ENCODE measurements at regions not wholly inside any gene's neighbourhood (a gene's known extent, or its start where the extent isn't known, plus 50 kb on each side); places are given as distances from the start of the nearest gene placed in this dataset.

DNA sequence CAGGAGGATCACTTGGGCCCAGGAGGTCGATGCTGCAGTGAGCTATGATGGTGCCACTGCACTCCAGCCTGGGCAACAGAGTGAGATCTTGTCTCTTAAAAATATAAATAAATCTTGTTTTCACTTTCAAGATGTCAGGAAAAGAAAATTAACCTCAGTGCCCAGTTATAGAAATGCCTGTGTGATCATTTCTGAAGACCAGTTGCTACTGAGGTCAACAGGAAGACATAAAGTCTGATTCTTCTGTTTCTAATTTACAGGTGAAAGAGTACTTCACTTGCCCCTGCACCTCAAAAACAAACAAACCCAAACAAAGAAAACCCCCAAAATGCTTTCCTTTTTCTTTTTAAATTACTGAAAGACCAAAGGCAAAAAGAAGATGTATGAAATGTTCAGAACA lies 174.3 kb upstream of the NBEA start:
- DNase-seq (ENCODE audit: low read depth in 2 of 3, low spot score in 1 of 3), result no peak

DNA sequence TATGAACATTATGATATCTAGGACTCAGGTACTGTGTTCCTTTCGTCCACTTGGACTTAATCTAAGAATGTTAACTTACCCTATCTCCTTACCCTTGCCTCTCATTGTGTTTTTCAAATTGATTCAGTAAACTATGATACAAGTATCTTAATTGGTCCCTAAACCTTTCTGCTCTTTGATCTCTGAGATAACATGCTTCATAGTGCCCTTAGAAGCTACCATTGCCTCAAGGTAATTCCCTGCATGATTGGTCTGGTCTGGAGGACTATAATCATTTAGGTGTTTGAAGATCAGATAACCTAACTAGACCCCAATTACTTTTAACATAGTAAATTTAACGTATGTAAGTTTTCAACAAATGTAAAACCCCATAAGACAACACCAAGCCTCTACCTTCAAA lies 169.9 kb upstream of the NBEA start:
- DNase-seq (ENCODE audit: low read depth in 2 of 3, low spot score in 1 of 3), result no peak

DNA sequence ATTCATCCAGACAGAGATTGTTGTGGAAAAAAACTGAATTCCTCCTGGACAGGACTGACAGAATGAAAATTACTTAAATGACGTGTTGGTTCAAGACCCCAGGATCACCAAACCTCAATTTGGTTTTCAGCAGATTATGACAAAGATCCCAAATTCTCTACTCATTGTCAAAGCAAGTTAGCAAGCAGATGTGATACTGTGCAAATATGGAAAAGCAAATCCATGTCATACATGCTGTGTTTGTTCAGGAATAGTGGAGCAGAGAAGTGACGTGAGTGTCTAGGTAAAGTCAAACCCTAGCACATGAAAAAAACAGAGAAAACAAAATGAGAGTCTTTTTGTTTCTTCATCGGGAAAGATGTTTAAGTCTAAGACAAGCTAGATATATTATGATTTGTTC lies 169.2 kb upstream of the NBEA start:
- no peak for DNase-seq (ENCODE audit: low read depth in 2 of 3, low spot score in 1 of 3)

DNA sequence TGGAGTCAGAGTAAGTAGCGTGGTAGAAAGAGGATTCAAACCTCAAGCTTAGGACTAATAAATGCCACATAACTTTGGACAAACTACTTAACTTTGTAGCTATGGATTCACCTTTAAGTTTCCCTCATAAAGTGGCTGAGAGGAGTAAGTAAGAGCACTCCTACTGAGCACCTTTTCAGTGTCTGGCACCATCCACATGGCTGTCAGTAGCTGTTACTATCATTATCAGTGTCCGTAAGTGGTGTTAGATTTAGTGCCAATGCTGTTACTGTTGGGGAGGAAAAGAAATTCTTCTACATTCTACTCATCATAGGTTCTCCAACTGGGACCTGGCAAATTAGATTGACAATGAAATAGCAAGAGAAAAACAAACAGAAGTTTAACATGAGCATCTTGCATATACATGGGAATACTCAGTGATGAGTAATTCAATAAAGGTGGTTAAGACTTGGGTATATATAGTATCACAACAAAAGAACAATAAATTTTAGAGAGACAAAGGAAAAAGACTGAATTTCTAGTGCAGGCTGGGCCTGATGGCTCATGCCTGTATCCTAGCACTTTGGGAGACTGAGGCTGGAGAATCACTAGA lies 165.6 kb upstream of the NBEA start:
- no peak for DNase-seq (ENCODE audit: low read depth in 2 of 3, low spot score in 1 of 3)

DNA sequence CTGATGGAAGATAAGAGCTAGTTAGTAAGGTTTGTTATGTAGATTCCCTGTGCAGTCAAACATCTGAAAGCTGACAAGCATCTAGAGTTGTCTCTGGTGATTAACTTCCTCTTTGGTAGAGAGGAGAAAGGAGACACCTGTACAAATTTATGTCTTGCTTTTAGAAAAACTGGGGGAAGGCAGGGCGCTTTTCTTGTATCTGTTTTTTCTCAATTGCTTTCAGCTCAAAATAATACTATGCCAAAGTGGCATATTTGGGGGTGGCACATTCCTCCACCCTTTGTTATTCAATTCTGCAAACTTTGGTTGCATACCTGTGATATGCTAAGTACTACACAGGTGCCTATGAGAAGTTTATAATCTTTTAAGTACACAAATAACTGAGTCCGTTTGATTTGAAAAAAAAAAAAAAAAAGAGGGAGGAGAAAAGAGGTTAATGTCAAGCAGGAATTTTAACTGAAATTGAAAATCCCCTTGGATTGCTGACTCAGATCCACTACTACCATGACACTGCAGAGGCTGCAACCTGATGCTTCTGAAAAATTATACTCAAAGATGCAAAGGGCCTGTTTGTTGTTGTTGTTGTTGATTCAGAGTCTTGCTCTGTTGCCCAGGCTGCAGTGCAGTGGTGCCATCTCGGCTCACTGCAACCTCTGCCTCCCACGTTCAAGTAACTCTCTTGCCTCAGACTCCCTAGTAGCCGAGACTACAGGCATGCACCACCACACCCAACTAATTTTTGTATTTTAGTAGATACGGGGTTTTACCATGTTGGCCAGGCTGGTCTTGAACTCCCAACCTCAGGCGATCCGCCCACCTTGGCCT lies 164.8 kb upstream of the NBEA start:
- DNase-seq (ENCODE audit: low read depth in 2 of 3, low spot score in 1 of 3), result no peak

DNA sequence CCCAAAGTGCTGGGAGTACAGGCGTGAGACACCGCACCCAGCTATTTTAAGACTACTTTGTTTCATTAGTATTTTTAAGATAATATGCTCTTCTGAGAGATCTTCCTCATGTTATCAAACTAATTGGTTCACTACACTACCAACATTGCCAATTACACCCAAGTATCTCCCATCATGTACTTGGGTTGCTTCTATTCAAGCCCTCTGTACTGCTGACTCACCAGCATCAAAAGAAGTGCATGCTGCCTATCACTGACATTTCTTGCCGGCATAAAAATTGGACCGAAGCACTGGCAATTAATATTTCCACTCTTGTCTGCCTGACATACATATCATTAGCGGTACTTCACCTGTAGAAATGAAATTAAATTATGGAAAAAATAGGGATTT lies 164.2 kb upstream of the NBEA start:
- no peak for DNase-seq (ENCODE audit: low read depth in 2 of 3, low spot score in 1 of 3)

DNA sequence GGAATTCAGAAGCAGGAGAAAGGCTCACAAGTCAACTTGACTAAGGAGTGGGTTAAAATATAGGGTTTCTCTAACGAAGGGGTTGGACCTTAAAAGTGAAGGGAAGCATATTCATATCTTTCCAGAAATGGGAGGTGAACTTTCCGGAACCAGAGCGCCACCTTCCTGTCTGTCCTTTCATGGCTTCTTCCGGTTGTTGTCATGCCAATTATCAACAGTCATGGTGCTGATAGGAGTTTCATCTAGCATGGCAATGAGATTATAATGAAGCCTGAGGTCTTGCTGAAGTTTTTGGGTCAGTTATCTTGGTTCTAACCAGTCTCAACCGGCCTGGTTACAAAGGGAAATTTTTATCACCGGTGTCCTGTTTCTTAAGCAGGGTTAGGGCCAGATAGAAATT lies 162.9 kb upstream of the NBEA start:
- DNase-seq (ENCODE audit: low read depth in 2 of 3, low spot score in 1 of 3), result no peak

DNA sequence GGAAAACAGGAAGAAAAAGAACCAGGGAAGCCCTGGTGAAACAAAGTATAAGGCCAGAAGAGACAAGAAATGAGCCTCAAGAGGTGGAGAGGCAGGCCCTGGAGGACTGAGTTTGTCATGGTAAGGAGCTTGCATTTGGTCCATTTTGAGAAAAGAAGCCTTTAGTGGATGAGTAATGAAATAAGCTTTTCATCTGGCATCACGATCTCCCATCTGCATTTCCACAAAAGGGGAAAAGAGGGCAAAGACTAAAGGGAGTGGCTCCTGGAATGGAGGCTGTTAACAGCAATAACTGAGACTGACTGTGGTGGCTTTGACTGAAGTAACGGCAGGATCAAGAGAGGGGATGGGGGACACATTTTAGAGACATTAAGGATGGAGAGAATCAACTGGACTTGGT lies 148.8 kb upstream of the NBEA start:
- no peak for DNase-seq (ENCODE audit: low read depth in 2 of 3, low spot score in 1 of 3)

DNA sequence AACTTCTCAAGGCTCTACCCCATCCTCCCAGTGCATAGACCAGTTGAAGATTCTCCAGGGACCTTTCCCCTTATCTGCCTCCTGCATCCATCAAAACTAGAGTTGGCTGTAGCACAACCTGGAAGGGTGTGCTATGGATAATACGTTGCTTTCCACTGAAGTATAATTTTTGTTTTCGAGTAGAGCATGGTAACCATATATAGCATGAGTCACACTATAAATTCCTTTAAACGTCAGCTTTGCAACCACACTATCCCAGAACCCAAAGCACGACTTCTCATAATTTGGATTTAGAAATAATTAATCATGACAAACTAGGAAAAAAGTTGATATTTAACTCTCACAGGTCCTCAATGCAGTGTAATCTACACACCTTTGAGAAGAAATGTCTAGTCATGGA lies 138.3 kb upstream of the NBEA start:
- DNase-seq (ENCODE audit: low read depth in 2 of 3, low spot score in 1 of 3), result no peak

DNA sequence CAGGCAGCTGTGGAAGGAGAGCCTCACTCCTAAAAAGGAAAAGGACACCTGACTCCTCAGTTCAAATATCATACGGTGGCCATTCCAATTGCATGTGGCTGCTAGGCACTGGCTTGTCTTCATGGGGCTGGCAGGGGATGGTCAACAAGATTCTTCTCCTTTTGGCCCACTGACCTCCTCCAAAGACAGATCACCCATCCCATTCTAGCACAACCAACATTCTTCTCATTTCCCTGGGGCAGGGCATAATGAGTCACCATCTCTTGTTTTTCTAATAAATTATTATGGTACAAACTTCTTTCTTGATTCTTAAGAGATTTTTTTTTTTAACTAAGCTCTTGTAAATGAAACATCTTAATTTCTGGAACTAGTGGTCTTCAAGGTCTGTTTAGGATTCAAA lies 136.7 kb upstream of the NBEA start:
- no peak for DNase-seq (ENCODE audit: low read depth in 2 of 3, low spot score in 1 of 3)

DNA sequence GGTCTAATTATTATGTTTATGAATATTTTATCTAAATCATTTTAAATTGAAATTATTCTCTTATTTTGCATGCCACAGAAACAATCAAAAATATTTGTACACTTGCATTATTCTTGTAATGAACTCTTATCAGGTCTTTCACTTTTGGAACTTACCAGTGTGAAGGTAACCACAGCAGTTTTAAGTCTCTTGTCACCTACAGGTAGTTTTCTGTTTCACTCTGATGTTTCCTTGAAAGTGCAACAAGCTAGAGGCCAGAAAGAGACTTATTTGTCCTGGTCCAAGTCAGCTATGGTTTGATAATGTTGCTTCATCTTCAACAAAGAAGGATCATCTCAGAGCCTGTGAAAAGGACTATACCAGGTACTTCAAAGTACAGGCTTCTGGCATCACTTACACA lies 133.4 kb upstream of the NBEA start:
- no peak for DNase-seq (ENCODE audit: low read depth in 2 of 3, low spot score in 1 of 3)

DNA sequence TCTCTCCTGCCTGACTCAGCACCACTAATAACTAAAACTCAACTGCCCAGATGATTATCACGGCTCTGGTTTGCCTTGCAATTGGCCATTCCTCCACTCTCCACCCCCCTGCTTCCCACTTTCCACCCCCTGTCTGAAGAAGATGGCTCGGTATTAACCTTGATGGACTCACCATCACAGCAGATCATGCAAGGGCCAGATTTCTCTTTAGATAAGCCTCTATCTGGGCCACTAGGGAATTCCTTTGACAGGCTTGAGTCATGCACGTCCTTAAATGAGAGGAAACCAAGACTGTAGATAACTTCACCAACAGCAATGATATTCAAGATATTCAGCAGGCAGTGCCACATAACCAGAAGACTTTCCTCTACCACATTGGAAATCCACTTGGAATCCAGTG lies 131.1 kb upstream of the NBEA start:
- no peak for DNase-seq (ENCODE audit: low read depth in 2 of 3, low spot score in 1 of 3)

DNA sequence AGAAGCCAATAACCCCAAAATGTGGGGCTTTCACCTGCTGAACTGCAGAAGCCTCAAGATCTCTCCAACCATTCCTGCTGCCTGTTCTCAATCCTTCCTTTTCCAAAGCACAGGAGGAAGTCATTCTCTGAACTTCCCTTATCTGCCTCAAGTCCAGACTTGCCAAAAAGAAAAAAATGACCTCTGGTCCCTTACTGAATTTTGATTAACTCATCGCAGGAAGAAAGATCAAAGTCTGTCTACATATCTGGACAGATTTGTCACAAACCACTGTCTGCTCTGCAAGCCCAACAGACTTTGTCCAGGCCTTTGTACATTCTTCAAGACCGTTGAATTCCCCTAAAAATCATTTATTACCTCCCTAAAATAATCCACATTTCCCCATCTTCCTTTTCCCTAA lies 126.5 kb upstream of the NBEA start:
- no peak for DNase-seq (ENCODE audit: low read depth in 2 of 3, low spot score in 1 of 3)

DNA sequence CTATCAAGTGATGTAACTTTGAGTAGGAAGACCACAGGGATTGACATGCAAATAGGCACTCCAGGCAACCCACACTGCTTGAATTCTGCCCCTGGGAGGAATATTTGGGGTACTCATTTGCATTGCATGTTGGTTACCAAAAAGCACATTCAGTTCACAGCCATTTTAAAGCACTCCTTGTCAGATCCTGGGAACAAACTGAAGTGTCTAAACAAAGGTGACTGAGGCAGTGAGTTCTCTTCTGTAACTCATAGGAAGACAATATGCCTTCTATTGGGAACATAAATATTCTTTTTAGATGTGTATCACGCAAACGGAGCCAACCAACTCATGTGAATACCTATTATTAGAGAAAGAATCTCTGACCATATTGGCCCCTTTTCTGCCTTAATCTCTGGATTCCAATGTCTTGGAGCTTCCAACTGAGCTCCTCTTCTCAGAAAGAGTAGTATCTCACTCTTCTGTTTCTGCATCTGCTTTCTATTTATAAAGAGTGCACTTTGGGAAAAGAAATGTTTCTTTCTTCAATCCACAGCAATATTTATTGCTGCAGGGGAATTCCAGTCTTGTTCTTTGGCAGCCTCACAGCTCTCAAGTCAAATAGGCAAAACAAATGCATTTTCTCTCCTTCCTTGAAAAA lies 125.7 kb upstream of the NBEA start:
- no peak for DNase-seq (ENCODE audit: low read depth in 2 of 3, low spot score in 1 of 3)

DNA sequence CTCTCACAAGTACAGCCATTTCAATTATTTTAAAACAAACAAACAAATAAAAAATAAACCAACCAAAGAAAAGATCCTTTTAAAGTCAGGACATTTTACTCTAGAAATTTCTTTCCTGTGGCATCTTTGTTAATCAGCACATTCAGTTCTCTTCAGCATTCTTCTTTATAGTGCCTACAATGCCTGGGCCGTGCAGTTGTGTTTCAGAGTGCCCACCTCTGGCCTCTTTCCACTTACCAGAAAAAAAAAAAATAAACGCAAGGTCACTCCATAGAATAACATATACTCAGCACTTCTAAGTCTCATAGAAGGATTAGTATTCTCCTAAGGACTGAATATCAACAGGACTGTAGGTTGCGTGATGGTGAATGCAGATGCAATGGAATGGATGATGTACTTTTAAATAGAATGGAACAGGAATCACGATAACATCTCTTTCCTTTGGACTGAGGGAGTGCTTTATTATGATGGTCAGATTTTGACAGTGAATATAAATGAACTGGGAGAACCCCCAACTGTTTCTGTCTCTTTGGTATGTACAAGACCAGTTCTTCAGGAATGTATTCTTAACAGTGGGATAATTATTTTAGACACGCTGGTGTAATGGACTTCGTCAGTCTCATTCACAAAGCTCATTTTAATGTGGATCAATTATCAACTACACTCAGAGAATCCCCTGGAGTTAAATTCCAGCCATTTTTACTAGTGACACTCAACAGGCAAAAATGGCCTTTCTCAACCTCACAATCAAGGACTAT lies 125.0 kb upstream of the NBEA start:
- no peak for DNase-seq (ENCODE audit: low read depth in 2 of 3, low spot score in 1 of 3)

DNA sequence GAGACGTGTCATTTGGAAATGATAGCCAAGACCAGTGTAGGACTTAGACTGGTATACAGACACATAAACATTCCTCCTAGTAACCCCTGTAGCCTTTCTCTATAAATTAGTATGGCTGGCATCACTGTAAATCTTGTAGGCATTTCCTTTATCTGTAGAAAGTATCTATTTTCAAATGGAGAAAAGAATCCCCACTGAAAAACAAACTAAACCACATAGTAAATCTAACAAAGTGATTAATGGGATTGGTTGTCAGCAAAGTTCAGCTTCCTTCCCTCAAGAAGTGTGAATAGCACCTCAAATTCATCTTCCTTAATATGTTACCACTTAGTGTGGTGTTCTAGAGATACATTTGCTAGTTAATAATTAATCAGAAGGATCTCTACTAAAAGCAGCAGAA lies 119.4 kb upstream of the NBEA start:
- DNase-seq (ENCODE audit: low read depth in 2 of 3, low spot score in 1 of 3), result no peak

DNA sequence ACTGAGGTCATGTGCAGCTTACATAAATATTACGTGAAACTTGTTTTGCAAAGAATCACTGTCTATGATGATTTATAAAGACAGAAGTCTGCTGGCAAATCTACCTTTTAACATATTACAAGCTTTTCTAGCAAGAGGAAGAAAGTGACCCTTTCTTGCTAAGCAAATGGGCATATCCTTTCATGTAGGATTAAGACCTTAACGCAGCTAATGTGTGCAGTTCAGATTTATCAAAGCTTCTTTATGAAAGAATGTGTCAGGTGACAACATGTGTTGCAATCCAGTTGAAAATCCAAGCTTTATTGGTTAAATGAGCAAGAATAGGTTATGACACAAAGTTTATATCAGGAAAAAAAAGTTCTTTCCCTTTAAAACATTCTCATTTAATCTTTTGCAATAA lies 115.6 kb upstream of the NBEA start:
- DNase-seq (ENCODE audit: low read depth in 2 of 3, low spot score in 1 of 3), result no peak

DNA sequence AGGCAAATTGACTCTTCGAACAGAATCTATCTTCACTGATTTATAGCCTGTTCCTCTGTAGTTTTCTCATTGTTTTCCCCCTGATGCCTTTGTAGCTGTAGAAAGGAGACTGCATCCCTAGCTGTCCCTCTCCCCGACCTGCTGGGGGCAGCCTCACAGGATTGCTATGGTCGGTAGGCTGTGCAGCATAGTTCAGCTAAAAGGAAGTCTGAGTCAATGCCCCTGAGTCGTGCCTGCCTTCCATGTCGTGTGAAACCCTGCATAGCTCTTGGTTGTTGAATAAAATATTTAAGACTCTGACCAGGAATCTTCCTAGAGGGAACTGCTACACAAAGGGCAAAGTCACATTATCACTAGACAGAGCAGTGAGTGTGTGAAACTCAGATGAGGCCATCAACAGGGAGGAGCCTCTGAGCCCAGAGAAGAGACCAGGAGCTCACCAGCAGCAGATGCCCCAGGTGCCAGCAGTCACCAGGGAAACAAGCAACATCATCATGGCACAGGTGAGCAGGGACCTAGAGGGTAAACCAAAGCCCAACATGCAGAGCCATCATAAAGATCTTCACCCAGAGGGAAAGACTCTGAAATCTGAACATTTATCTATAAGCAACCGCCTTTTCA lies 108.4 kb upstream of the NBEA start:
- no peak for DNase-seq (ENCODE audit: low read depth in 2 of 3, low spot score in 1 of 3)

DNA sequence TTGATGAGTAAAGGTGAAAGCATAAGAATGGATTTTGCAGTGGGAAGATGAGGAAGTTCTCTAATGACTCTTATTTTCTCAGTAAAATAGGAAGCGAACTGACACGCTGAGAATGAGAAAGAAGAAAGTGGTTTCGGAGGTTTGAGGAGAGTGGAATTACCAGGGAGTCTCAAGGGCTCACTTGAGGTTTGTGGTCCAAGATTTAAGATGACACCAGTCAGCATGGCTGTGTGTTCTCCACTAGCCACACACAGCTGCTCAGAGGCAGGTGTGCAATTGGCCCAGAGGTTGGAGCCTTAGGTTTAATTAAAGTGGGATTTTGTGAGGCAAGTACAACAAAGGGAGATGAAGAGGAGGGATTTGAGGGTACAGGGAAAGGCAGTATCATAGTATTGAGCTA lies 99.6 kb upstream of the NBEA start:
- DNase-seq (ENCODE audit: low read depth in 2 of 3, low spot score in 1 of 3), result no peak

DNA sequence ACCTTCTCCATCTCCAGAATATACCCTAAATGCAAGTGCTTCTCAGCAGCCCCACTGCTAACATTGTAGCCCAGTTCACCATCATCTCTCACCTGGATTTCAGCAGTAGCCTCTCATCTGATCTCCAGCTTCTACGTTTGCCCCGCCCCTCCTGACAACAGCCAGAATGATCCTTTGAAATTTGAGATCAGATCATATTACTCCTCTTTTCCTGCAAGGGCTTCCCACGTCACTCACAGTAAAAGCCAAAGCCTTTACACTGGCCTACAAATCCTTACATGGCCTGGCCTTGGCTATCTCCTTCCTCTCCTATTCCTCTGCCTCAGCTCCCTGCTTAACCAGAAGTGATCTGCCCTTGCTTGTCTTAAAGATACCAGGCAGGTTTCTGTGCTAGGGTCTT lies 94.3 kb upstream of the NBEA start:
- no peak for DNase-seq (ENCODE audit: low read depth in 2 of 3, low spot score in 1 of 3)

DNA sequence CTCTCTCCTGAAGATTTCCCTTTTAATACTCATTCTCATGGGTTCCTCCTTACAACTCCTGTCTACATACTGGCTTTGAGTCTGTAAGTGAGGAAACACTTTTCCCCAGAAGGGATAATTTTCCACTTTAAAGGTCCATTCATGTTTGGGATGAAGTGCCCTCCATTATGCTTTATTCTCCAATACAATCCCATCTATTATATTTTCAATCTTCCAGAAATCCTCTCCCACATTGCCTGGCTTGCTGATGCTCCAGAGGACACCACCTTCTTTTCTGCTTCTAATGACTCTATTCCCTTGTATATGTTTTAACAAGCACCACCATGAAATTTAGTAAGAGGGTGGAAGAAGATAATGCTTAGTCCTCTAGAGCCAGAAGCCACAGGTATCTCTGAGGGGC lies 92.7 kb upstream of the NBEA start:
- DNase-seq (ENCODE audit: low read depth in 2 of 3, low spot score in 1 of 3), result no peak

DNA sequence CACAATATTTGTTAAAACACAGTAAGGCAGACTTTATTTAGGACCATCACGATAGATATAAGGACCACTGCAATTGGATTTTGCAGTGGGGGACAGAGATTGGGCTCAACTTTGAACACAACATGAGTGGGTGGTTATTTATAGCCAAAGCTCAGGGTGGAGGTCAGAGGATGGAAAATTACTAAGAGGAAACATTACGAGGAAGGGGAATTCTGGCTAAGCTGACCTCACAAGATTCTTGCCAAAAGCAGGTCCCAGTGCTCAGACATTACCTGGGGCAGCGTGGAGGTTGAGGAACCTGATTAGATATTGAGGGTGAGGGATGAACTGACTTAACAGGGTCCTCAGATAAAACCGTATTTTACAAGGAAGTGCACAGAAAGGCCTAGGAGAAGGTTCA lies 88.9 kb upstream of the NBEA start:
- DNase-seq (ENCODE audit: low read depth in 2 of 3, low spot score in 1 of 3), result no peak

Measured in stimulated activated CD4-positive, alpha-beta T cell treated with anti-CD3 and anti-CD28 coated beads, Interleukin-12 subunit alpha, Interleukin-12 subunit beta, amount 100 ng/mL, for 48 hours (primary cell).